ENCODE measurements at regions not wholly inside any gene's neighbourhood (a gene's known extent, or its start where the extent isn't known, plus 50 kb on each side); places are given as distances from the start of the nearest gene placed in this dataset.

- H3K4me1 ChIP-seq (ENCODE audit: control insufficient read depth, low read length): no peaks in the 10 kb centered on the region
- TF ChIP-seq CTCF (IDR thresholded peaks at IDR 0.05; ENCODE audit: low read depth, low read length, poor library complexity, severe bottlenecking) (no peak), EZH2phosphoT487 (IDR thresholded peaks at IDR 0.05; ENCODE audit: borderline replicate concordance, low read length) (no peak)
- H3K27me3 ChIP-seq (ENCODE audit: control insufficient read depth, low read length): no peaks in the 10 kb centered on the region
- H3K36me3 ChIP-seq (ENCODE audit: control insufficient read depth, low read length): no peaks in the 10 kb centered on the region
- no peak overlapping the region for H3K4me3 ChIP-seq (ENCODE audit: low read length)
- no peaks in the 10 kb centered on the region for H4K20me1 ChIP-seq (ENCODE audit: control insufficient read depth, insufficient read depth, low read depth, low read length)
- no peak overlapping the region for H3K4me2 ChIP-seq (ENCODE audit: low read length)
- H3K9me2 ChIP-seq (replicated peaks; ENCODE audit: control insufficient read depth, low read length): no peaks in the 10 kb centered on the region
- no peak overlapping the region for H3K27ac ChIP-seq (ENCODE audit: low read depth, low read length)
- no peaks in the 10 kb centered on the region for H3K9me3 ChIP-seq (ENCODE audit: control insufficient read depth, insufficient read depth, low read length)
- H3K79me2 ChIP-seq (ENCODE audit: control insufficient read depth, low read length): no peaks in the 10 kb centered on the region
- no peaks in the 10 kb centered on the region for H3F3A ChIP-seq (ENCODE audit: control insufficient read depth, insufficient read depth)
Observed at GRCh38 chr2:107411267-107411666, 415.4 kb upstream of the RGPD4 start.

DNA sequence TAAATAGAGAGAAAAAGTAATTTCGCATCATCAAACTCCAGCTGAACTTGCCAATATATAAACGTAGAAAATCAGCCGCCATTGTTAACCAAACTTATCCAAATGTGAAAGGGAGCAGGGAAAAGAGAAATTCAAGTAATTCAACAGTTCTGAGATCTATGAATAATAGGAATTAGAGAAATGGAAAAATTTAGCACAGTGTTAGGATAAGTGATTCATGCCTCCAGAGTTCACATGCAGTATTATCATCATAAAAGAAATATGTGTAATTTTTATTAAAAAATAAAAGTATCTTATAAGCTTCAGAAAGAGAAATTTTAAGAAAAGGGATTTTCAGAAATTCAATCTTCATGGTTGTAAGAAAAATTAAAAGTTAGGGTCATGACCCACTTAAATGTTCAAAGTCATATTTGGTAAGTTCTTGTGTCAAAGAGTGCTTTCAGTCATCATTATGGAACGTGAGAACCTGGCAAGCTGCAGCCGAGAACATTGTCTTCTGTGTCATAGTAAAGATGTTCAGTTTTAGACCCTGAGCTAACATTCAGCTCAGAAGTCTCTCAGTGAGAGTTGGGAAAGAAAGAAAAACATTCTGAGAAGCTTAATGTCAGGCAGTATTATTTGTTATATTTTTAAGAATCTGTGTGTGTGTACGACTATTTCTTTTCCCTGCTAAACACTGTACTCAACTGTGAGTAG is 414.3 kb upstream of the RGPD4 start:
- Histone ChIP-seq H3K9me3 (ENCODE audit: control insufficient read depth, insufficient read depth, low read length) (no peaks in the 10 kb centered on the region), H3K27ac (ENCODE audit: low read depth, low read length) (no peak overlapping the region), H3K27me3 (ENCODE audit: control insufficient read depth, low read length) (no peaks in the 10 kb centered on the region), H3K36me3 (ENCODE audit: control insufficient read depth, low read length) (no peaks in the 10 kb centered on the region), H3K4me3 (ENCODE audit: low read length) (no peak overlapping the region), H3K4me1 (ENCODE audit: control insufficient read depth, low read length) (no peaks in the 10 kb centered on the region), H4K20me1 (ENCODE audit: control insufficient read depth, insufficient read depth, low read depth, low read length) (no peaks in the 10 kb centered on the region), H3K9me2 (replicated peaks; ENCODE audit: control insufficient read depth, low read length) (no peaks in the 10 kb centered on the region), H3K4me2 (ENCODE audit: low read length) (no peak overlapping the region), H3F3A (ENCODE audit: control insufficient read depth, insufficient read depth) (no peaks in the 10 kb centered on the region), H3K79me2 (ENCODE audit: control insufficient read depth, low read length) (no peaks in the 10 kb centered on the region)
- TF ChIP-seq EZH2phosphoT487 (IDR thresholded peaks at IDR 0.05; ENCODE audit: borderline replicate concordance, low read length): no peak
- TF ChIP-seq CTCF (IDR thresholded peaks at IDR 0.05; ENCODE audit: low read depth, low read length, poor library complexity, severe bottlenecking): no peak

DNA sequence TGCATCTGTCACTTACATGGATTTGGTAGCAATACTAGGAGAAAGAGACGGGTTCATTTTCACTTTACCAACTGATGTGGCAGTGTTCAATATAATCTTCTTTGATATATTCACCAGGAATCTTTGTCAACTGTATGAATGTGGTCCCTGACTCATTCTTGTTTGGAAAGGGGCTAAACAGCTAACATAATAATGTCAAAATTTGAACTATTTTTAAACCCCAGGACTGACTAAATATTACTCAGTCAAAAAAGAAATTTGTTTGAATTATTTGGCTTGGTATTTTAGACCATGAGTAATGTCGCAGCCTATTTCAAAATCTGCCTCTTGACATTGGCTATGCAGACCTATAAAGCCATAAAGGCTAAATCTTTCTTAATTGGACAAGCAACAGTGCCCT is 413.7 kb upstream of the RGPD4 start:
- Histone ChIP-seq H4K20me1 (ENCODE audit: control insufficient read depth, insufficient read depth, low read depth, low read length) (no peaks in the 10 kb centered on the region), H3K27me3 (ENCODE audit: control insufficient read depth, low read length) (no peaks in the 10 kb centered on the region), H3K27ac (ENCODE audit: low read depth, low read length) (no peak overlapping the region), H3K9me2 (replicated peaks; ENCODE audit: control insufficient read depth, low read length) (no peaks in the 10 kb centered on the region), H3K9me3 (ENCODE audit: control insufficient read depth, insufficient read depth, low read length) (no peaks in the 10 kb centered on the region), H3K36me3 (ENCODE audit: control insufficient read depth, low read length) (no peaks in the 10 kb centered on the region), H3K4me2 (ENCODE audit: low read length) (no peak overlapping the region), H3K4me3 (ENCODE audit: low read length) (no peak overlapping the region), H3K4me1 (ENCODE audit: control insufficient read depth, low read length) (no peaks in the 10 kb centered on the region), H3K79me2 (ENCODE audit: control insufficient read depth, low read length) (no peaks in the 10 kb centered on the region), H3F3A (ENCODE audit: control insufficient read depth, insufficient read depth) (no peaks in the 10 kb centered on the region)
- TF ChIP-seq EZH2phosphoT487 (IDR thresholded peaks at IDR 0.05; ENCODE audit: borderline replicate concordance, low read length) (no peak), CTCF (IDR thresholded peaks at IDR 0.05; ENCODE audit: low read depth, low read length, poor library complexity, severe bottlenecking) (no peak)
